HG03175 (cell line): ENCODE measurements at regions not wholly inside any gene's neighbourhood (a gene's known extent, or its start where the extent isn't known, plus 50 kb on each side); places are given as distances from the start of the nearest gene placed in this dataset.
"Not testable (repeated sequence)": the region's sequence is repeated elsewhere in the genome, so short reads cannot be mapped to it uniquely, and the experiment has no call there.

Experiments used
- ATAC-seq: cut with Tn5 transposase; IDR thresholded peaks from one replicate; pipeline ENCODE4 v1.9.1; 2021; ENCODE audit warnings: mild to moderate bottlenecking, moderate library complexity; ENCODE audit not compliant: unreplicated experiment

- no peak for ATAC-seq
These were observed 224.4 kb downstream of the C7orf25 start for GRCh38 chr7:42687211-42688055.

GRCh38 chr7:42686594-42687156 lies 225.2 kb downstream of the C7orf25 start:
- ATAC-seq: no peak

GRCh38 chr7:42685911-42686310 lies 226.0 kb downstream of the C7orf25 start:
- no peak for ATAC-seq

- no peak for ATAC-seq
These were observed 233.8 kb downstream of the C7orf25 start for GRCh38 chr7:42677751-42678699.

GRCh38 chr7:42674541-42674940 lies 237.3 kb downstream of the C7orf25 start:
- no peak for ATAC-seq

- ATAC-seq: no peak
These were observed 237.9 kb downstream of the C7orf25 start for GRCh38 chr7:42673951-42674350.

- no peak for ATAC-seq
These were observed 239.4 kb downstream of the C7orf25 start for GRCh38 chr7:42672339-42672999.

GRCh38 chr7:42671627-42672026 lies 240.2 kb downstream of the C7orf25 start:
- no peak for ATAC-seq

- no peak for ATAC-seq
These were observed 244.9 kb downstream of the C7orf25 start for GRCh38 chr7:42666994-42667393.

GRCh38 chr7:42662862-42663261 lies 249.0 kb downstream of the C7orf25 start:
- no peak for ATAC-seq

- ATAC-seq: no peak
These were observed 250.6 kb downstream of the C7orf25 start for GRCh38 chr7:42661312-42661711.

GRCh38 chr7:42650701-42651100 lies 261.2 kb downstream of the C7orf25 start:
- ATAC-seq: no peak

GRCh38 chr7:42650171-42650570 lies 261.7 kb downstream of the C7orf25 start:
- ATAC-seq: no peak

GRCh38 chr7:42645906-42646305 lies 266.0 kb downstream of the C7orf25 start:
- ATAC-seq: no peak

GRCh38 chr7:42642699-42643098 lies 269.2 kb downstream of the C7orf25 start:
- ATAC-seq: no peak

GRCh38 chr7:42639930-42640329 lies 271.9 kb downstream of the C7orf25 start:
- ATAC-seq: no peak

GRCh38 chr7:42636380-42636779 lies 275.5 kb downstream of the C7orf25 start:
- not testable (repeated sequence) for ATAC-seq

- ATAC-seq: no peak
These were observed 283.8 kb downstream of the C7orf25 start for GRCh38 chr7:42628054-42628453.

- ATAC-seq: no peak
These were observed 284.2 kb downstream of the C7orf25 start for GRCh38 chr7:42627626-42628025.

GRCh38 chr7:42627101-42627500 lies 284.8 kb downstream of the C7orf25 start:
- no peak for ATAC-seq

- no peak for ATAC-seq
These were observed 286.4 kb downstream of the C7orf25 start for GRCh38 chr7:42625421-42625820.
